ENCODE measurements at regions not wholly inside any gene's neighbourhood (a gene's known extent, or its start where the extent isn't known, plus 50 kb on each side); places are given as distances from the start of the nearest gene placed in this dataset.
"Not testable (repeated sequence)": the region's sequence is repeated elsewhere in the genome, so short reads cannot be mapped to it uniquely, and the experiment has no call there.

DNA sequence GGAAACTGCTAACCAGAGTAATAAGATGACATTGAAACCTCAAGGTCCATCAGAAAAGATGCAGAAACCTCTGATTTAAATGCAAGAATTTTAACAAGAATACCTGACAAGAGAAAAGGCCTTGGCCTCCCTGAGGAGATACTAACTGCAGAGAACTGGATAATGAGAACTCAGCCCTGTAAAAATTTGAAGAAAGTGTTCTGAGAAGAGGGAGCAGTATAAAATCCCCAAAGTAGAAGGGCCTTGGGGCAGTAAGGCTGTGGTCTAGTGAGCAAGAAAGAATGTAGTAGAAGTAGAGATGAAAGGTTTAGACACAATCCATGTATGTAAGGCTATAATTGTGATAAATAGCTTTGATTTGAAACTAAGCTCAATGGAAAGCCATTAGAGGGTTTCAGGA lies 394.1 kb downstream of the ZBBX start:
- H3K9me3 ChIP-seq (ENCODE audit: control extremely low read depth in 1 of 3, control insufficient read depth in 2 of 3, insufficient read depth in 1 of 3, low read length in 2 of 3): no peaks in the 10 kb centered on the region
- intact Hi-C loops (cut with micrococcal nuclease): no loop called here
- DNase-seq (no peak), ATAC-seq (ENCODE audit: low read depth) (no peak)
- Mint-ChIP-seq H3K9me3 (ENCODE audit: insufficient read depth) (peaks cover 4% of the 10 kb centered on the region), H3K27ac (no peak overlapping the region), H3K4me1 (no peaks in the 10 kb centered on the region), H3K4me3 (no peak overlapping the region), H3K27me3 (no peaks in the 10 kb centered on the region)
- H3K4me1 ChIP-seq (ENCODE audit: control insufficient read depth in 2 of 2, insufficient read depth in 2 of 2, low read length in 2 of 2): no peaks in the 10 kb centered on the region
- H3K4me3 ChIP-seq (ENCODE audit: control extremely low read depth in 1 of 5, extremely low read depth in 1 of 5, insufficient read depth in 1 of 5, low read depth in 2 of 5, low read length in 4 of 5): no peak overlapping the region
- H3K9ac ChIP-seq (ENCODE audit: low read length): no peak overlapping the region
- POLR2A ChIA-PET: no interaction called here
- no peaks in the 10 kb centered on the region for H3K27me3 ChIP-seq (replicated peaks in 1 of 4; ENCODE audit: control extremely low read depth in 1 of 4, control insufficient read depth in 3 of 4, insufficient read depth in 4 of 4, low read length in 3 of 4)
- TF ChIP-seq, protein P1, sequence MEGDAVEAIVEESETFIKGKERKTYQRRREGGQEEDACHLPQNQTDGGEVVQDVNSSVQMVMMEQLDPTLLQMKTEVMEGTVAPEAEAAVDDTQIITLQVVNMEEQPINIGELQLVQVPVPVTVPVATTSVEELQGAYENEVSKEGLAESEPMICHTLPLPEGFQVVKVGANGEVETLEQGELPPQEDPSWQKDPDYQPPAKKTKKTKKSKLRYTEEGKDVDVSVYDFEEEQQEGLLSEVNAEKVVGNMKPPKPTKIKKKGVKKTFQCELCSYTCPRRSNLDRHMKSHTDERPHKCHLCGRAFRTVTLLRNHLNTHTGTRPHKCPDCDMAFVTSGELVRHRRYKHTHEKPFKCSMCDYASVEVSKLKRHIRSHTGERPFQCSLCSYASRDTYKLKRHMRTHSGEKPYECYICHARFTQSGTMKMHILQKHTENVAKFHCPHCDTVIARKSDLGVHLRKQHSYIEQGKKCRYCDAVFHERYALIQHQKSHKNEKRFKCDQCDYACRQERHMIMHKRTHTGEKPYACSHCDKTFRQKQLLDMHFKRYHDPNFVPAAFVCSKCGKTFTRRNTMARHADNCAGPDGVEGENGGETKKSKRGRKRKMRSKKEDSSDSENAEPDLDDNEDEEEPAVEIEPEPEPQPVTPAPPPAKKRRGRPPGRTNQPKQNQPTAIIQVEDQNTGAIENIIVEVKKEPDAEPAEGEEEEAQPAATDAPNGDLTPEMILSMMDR (IDR thresholded peaks at IDR 0.05): no peak
- TF ChIP-seq EZH2 (IDR thresholded peaks at IDR 0.05; ENCODE audit: borderline replicate concordance, insufficient read depth, low read depth, low read length, poor library complexity, severe bottlenecking): no peak
- no peak overlapping the region for H3K27ac ChIP-seq (ENCODE audit: low read length in 2 of 2)
- no peak overlapping the region for H3K4me2 ChIP-seq (replicated peaks; ENCODE audit: low read depth, low read length, poor library complexity, severe bottlenecking)
- H3K79me2 ChIP-seq (ENCODE audit: control insufficient read depth, insufficient read depth, low read length): no peaks in the 10 kb centered on the region
- CTCF ChIA-PET: no interaction called here
- no peak overlapping the region for H2AFZ ChIP-seq (ENCODE audit: insufficient read depth, low read depth, low read length, poor library complexity, severe bottlenecking)
- H4K20me1 ChIP-seq (ENCODE audit: control insufficient read depth, insufficient read depth, low read length, poor library complexity, severe bottlenecking): no peaks in the 10 kb centered on the region
- H3K36me3 ChIP-seq (replicated peaks in 1 of 2; ENCODE audit: control extremely low read depth in 1 of 2, control insufficient read depth in 1 of 2, extremely low read depth in 1 of 2, insufficient read depth in 2 of 2, low read length in 1 of 2): no peaks in the 10 kb centered on the region

GRCh38 chr3:166975796-166976195 lies 404.3 kb downstream of the ZBBX start:
- H3K27me3 ChIP-seq (replicated peaks in 1 of 4; ENCODE audit: control extremely low read depth in 1 of 4, control insufficient read depth in 3 of 4, insufficient read depth in 4 of 4, low read length in 3 of 4); H3K4me1 Mint-ChIP-seq; H3K4me3 ChIP-seq (ENCODE audit: control extremely low read depth in 1 of 5, extremely low read depth in 1 of 5, insufficient read depth in 1 of 5, low read depth in 2 of 5, low read length in 4 of 5); H2AFZ ChIP-seq (ENCODE audit: insufficient read depth, low read depth, low read length, poor library complexity, severe bottlenecking); H4K20me1 ChIP-seq (ENCODE audit: control insufficient read depth, insufficient read depth, low read length, poor library complexity, severe bottlenecking); H3K27ac Mint-ChIP-seq; H3K9ac ChIP-seq (ENCODE audit: low read length); H3K4me3 Mint-ChIP-seq; H3K9me3 ChIP-seq (ENCODE audit: control extremely low read depth in 1 of 3, control insufficient read depth in 2 of 3, insufficient read depth in 1 of 3, low read length in 2 of 3); H3K79me2 ChIP-seq (ENCODE audit: control insufficient read depth, insufficient read depth, low read length); H3K9me3 Mint-ChIP-seq (ENCODE audit: insufficient read depth); intact Hi-C loops (cut with micrococcal nuclease); ATAC-seq (ENCODE audit: low read depth); H3K4me2 ChIP-seq (replicated peaks; ENCODE audit: low read depth, low read length, poor library complexity, severe bottlenecking); DNase-seq; H3K27ac ChIP-seq (ENCODE audit: low read length in 2 of 2); CTCF ChIA-PET; H3K36me3 ChIP-seq (replicated peaks in 1 of 2; ENCODE audit: control extremely low read depth in 1 of 2, control insufficient read depth in 1 of 2, extremely low read depth in 1 of 2, insufficient read depth in 2 of 2, low read length in 1 of 2); H3K27me3 Mint-ChIP-seq; POLR2A ChIA-PET; H3K4me1 ChIP-seq (ENCODE audit: control insufficient read depth in 2 of 2, insufficient read depth in 2 of 2, low read length in 2 of 2): not testable (repeated sequence)
- WGBS (ENCODE audit: insufficient coverage): 96% methylated on average over 34 of the region's 36 CpGs

DNA sequence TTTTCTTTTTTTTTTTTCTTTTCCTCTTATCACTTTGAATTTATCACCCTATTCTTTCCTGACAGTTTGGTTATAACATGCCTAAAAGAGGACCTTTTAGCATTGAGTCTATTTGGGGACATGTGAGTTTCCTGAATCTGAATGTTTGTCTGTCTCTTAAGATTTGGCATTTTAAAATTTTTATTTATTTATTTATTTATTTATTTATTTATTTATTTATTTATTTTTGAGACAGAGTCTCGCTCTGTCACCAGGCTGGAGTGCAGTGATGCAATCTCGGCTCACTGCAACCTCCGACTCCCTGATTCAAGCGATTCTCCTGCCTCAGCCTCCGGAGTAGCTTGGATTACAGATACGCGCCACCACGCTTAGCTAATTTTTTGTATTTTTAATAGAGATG lies 412.4 kb downstream of the ZBBX start:
- intact Hi-C loops (cut with micrococcal nuclease); H3K27me3 Mint-ChIP-seq; H3K79me2 ChIP-seq (ENCODE audit: control insufficient read depth, insufficient read depth, low read length); H3K27ac ChIP-seq (ENCODE audit: low read length in 2 of 2); H3K9me3 Mint-ChIP-seq (ENCODE audit: insufficient read depth); DNase-seq; H3K4me1 Mint-ChIP-seq; ATAC-seq (ENCODE audit: low read depth); H3K4me2 ChIP-seq (replicated peaks; ENCODE audit: low read depth, low read length, poor library complexity, severe bottlenecking); CTCF ChIA-PET; H3K9ac ChIP-seq (ENCODE audit: low read length); H3K4me3 ChIP-seq (ENCODE audit: control extremely low read depth in 1 of 5, extremely low read depth in 1 of 5, insufficient read depth in 1 of 5, low read depth in 2 of 5, low read length in 4 of 5); H3K36me3 ChIP-seq (replicated peaks in 1 of 2; ENCODE audit: control extremely low read depth in 1 of 2, control insufficient read depth in 1 of 2, extremely low read depth in 1 of 2, insufficient read depth in 2 of 2, low read length in 1 of 2); POLR2A ChIA-PET; H4K20me1 ChIP-seq (ENCODE audit: control insufficient read depth, insufficient read depth, low read length, poor library complexity, severe bottlenecking); H3K9me3 ChIP-seq (ENCODE audit: control extremely low read depth in 1 of 3, control insufficient read depth in 2 of 3, insufficient read depth in 1 of 3, low read length in 2 of 3); H3K27me3 ChIP-seq (replicated peaks in 1 of 4; ENCODE audit: control extremely low read depth in 1 of 4, control insufficient read depth in 3 of 4, insufficient read depth in 4 of 4, low read length in 3 of 4); H3K4me1 ChIP-seq (ENCODE audit: control insufficient read depth in 2 of 2, insufficient read depth in 2 of 2, low read length in 2 of 2); H2AFZ ChIP-seq (ENCODE audit: insufficient read depth, low read depth, low read length, poor library complexity, severe bottlenecking); H3K4me3 Mint-ChIP-seq; H3K27ac Mint-ChIP-seq: not testable (repeated sequence)
- WGBS (ENCODE audit: insufficient coverage): no CpG with 5 or more reads among the region's 8 CpGs
